ENCODE measurements at regions not wholly inside any gene's neighbourhood (a gene's known extent, or its start where the extent isn't known, plus 50 kb on each side); places are given as distances from the start of the nearest gene placed in this dataset.

DNA sequence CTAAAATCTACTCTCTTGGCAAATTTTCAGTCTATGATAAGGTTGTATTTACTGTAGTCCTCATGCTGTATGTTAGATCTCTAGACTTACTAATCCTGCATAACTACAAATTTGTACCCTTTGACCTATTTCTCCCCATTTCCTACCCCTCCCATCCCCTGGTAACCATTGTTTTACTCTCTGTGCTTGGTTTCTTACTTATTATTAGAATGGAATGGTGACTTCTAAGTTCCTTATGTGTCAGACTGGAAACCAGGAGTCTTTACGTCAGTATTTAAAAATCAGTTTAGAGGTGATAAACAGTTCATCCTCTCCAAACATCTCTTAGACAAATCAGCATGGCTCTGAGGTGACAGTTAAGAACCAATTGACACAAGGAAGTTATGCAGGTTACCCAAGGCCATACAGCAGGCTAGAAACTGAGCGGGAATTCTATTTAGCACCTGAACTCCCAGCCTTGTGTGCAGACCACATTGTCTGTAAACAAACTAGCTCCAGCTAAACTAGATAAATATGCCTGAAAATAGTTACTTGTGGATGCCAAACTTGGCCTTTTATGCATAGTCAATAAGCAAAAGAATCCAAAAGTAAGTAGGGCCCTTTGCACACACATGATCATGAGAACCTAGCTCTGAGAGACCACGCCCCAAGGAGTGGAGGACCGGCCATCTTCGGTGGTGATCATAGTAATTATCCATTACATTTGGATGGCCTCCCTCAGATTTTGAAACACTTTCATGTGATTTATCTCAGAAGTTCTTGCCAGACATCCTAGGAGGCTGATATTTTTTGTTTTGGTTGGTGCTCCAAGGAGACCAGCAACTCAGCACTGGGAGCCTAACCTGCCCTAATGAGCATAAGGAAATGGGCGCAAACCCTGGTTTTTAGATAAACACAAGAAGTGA is 72.3 kb upstream of the BOC start:
- no peak for DNase-seq (ENCODE audit: low spot score)

- no peak for DNase-seq (ENCODE audit: low spot score)
These were observed 70.5 kb upstream of the BOC start for GRCh38 chr3:113140876-113141275.

GRCh38 chr3:113141543-113141942 is 69.8 kb upstream of the BOC start:
- no peak for DNase-seq (ENCODE audit: low spot score)

- DNase-seq (ENCODE audit: low spot score) = no peak
These were observed 68.9 kb upstream of the BOC start for GRCh38 chr3:113142476-113142875.

- DNase-seq (ENCODE audit: low spot score) = no peak
These were observed 68.0 kb upstream of the BOC start for GRCh38 chr3:113143353-113143752.

DNA sequence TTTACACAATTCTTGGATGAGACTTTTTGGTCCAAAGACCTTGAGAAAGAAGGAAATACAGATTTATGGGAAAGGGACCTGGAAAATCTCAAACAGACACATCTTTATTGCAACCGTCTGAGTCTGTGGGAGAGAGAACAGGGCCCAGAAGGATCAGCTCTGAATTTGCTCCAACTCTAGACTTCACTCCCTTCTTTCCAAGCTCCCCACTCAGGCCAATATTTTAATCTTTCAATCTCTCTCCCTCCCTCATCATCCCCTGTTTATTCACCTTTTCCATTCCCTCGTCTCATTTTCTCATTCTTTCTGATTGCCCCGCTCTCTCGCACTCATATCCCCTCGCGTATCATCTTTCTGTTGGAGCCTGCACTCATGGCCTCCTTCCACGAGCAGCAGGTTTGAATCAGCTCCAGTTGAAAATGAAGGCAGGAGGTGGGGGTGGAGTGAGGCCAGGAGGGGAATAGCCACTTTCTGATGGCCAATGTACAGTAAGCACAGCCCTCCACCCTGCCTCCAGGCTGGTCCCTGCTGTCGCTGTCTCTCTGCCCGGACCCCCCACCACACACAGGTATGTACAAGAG is 63.6 kb upstream of the BOC start:
- DNase-seq (ENCODE audit: low spot score) = no peak

- no peak for DNase-seq (ENCODE audit: low spot score)
These were observed 63.1 kb upstream of the BOC start for GRCh38 chr3:113148284-113148683.

GRCh38 chr3:113150250-113150649 is 61.1 kb upstream of the BOC start:
- no peak for DNase-seq (ENCODE audit: low spot score)

GRCh38 chr3:113151461-113152031 is 59.8 kb upstream of the BOC start:
- no peak for DNase-seq (ENCODE audit: low spot score)

GRCh38 chr3:113152849-113153248 is 58.5 kb upstream of the BOC start:
- DNase-seq (ENCODE audit: low spot score) = no peak

DNA sequence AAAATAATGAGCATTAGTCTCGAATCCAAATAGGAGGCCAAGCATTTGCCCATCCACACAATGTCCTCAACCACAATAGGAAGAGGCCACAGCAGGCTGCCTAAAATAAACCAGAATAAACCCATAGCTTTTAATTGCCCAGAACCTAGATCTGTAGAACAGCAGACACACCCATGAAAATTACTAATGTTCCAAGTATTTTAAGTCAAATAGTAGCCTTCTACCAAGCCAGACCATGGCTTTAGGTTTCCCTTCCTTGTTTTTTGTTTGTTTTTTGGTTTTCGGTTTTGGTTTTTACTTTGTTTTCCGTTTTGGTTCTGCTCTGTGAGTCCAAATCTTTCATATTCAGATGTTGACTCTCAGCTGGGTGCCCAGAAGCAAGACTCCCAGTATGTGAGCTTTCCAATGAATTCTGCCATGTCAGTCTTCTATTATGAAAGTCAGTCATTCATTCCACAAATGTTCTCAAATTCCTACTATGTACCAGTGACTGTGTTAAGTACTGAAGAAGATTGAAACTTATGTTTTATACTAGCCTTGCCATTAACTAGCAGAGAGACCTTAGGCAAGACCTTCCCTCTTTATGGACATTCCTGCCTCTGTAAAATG is 57.8 kb upstream of the BOC start:
- no peak for DNase-seq (ENCODE audit: low spot score)

GRCh38 chr3:113156816-113157333 is 54.5 kb upstream of the BOC start:
- no peak for DNase-seq (ENCODE audit: low spot score)

GRCh38 chr3:113157408-113158030 is 53.8 kb upstream of the BOC start:
- no peak for DNase-seq (ENCODE audit: low spot score)

DNA sequence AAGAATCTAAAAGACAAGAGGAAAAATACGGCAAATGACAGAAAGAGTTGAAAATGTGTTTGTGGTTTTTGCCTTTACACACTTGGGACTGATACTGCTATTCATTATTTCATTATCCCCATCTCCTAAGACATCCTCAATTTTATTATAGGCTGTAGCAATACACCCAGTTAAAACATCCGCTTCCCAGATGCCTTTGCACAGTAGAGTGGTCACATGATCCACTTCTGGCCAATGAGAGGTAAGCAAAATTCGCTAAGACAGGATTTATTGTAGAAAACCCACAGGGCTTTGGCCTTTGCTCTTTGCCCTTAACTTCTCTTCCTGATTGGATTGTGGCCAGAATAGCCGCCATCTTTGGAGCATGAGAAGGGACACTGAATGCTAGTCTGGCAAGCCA is 53.2 kb upstream of the BOC start:
- no peak for DNase-seq (ENCODE audit: low spot score)

Measured in AG08396 (cell line).